Nephron (organoid): ENCODE measurements at regions not wholly inside any gene's neighbourhood (a gene's known extent, or its start where the extent isn't known, plus 50 kb on each side); places are given as distances from the start of the nearest gene placed in this dataset.
"Not testable (repeated sequence)": the region's sequence is repeated elsewhere in the genome, so short reads cannot be mapped to it uniquely, and the experiment has no call there.

Source experiments
- H3K27ac Mint-ChIP-seq, 3 experiments: 2 replicates each; pipeline ENCODE4 v1.8.0; 2020; ENCODE audit warnings: mixed read lengths in 3 of 3, mild to moderate bottlenecking in 2 of 3, moderate library complexity in 1 of 3
- H3K27me3 Mint-ChIP-seq: 2 replicates; pipeline ENCODE4 v1.8.0; 2021; ENCODE audit warnings: low read depth, mild to moderate bottlenecking, moderate library complexity, mixed read lengths
- H3K36me3 Mint-ChIP-seq: 2 replicates; pipeline ENCODE4 v1.8.0; 2020; ENCODE audit warnings: low read depth, mixed read lengths
- H3K4me1 Mint-ChIP-seq: 2 replicates; pipeline ENCODE4 v1.8.0; 2020; ENCODE audit warnings: mixed read lengths
- H3K4me3 Mint-ChIP-seq, 3 experiments: 2 replicates each; pipeline ENCODE4 v1.8.0; 2020; ENCODE audit warnings: mild to moderate bottlenecking in 3 of 3, mixed read lengths in 3 of 3, moderate library complexity in 2 of 3
- H3K9me3 Mint-ChIP-seq: 2 replicates; pipeline ENCODE4 v1.8.0; 2020; ENCODE audit warnings: mixed read lengths
- CTCF ChIP-seq, 3 experiments: fragments of 200-600 bp; sonication (generic); IDR thresholded peaks; one replicate each; pipeline ENCODE4 v1.5.0; 2021; ENCODE audit warnings: antibody characterized with exemption in 3 of 3; ENCODE audit not compliant: unreplicated experiment in 3 of 3

GRCh38 chr3:191686626-191687025 lies 225.7 kb downstream of the PYDC2 start:
- H3K27me3 Mint-ChIP-seq, result no peaks in the 10 kb centered on the region
- TF ChIP-seq CTCF (IDR thresholded peaks at IDR 0.05; ENCODE audit: unreplicated experiment in 3 of 3), result no peak
- no peaks in the 10 kb centered on the region for H3K9me3 Mint-ChIP-seq
- H3K4me3 Mint-ChIP-seq, result no peak overlapping the region
- H3K27ac Mint-ChIP-seq, result no peak overlapping the region
- H3K36me3 Mint-ChIP-seq, result no peaks in the 10 kb centered on the region
- no peaks in the 10 kb centered on the region for H3K4me1 Mint-ChIP-seq

- TF ChIP-seq CTCF (IDR thresholded peaks at IDR 0.05; ENCODE audit: unreplicated experiment in 3 of 3), result no peak
- no peak overlapping the region for H3K4me3 Mint-ChIP-seq
- no peak overlapping the region for H3K27ac Mint-ChIP-seq
- H3K36me3 Mint-ChIP-seq, result no peaks in the 10 kb centered on the region
- no peaks in the 10 kb centered on the region for H3K4me1 Mint-ChIP-seq
- H3K27me3 Mint-ChIP-seq, result no peaks in the 10 kb centered on the region
- H3K9me3 Mint-ChIP-seq, result no peaks in the 10 kb centered on the region
These were observed 227.9 kb downstream of the PYDC2 start for GRCh38 chr3:191688756-191689433.

- H3K9me3 Mint-ChIP-seq, H3K27ac Mint-ChIP-seq, H3K36me3 Mint-ChIP-seq, H3K27me3 Mint-ChIP-seq, H3K4me3 Mint-ChIP-seq, H3K4me1 Mint-ChIP-seq: not testable (repeated sequence)
These were observed 230.2 kb downstream of the PYDC2 start for GRCh38 chr3:191691184-191691583.

- Mint-ChIP-seq H3K9me3 (peaks cover 2% of the 10 kb centered on the region), H3K36me3 (no peaks in the 10 kb centered on the region), H3K27ac (no peak overlapping the region), H3K4me3 (no peak overlapping the region), H3K4me1 (no peaks in the 10 kb centered on the region), H3K27me3 (no peaks in the 10 kb centered on the region)
- TF ChIP-seq CTCF (IDR thresholded peaks at IDR 0.05; ENCODE audit: unreplicated experiment in 3 of 3), result no peak
These were observed 234.3 kb downstream of the PYDC2 start for GRCh38 chr3:191695131-191695814.

GRCh38 chr3:191695815-191696153 lies 234.8 kb downstream of the PYDC2 start:
- Mint-ChIP-seq H3K4me1 (no peaks in the 10 kb centered on the region), H3K27me3 (no peaks in the 10 kb centered on the region), H3K9me3 (peaks cover 5% of the 10 kb centered on the region), H3K36me3 (no peaks in the 10 kb centered on the region), H3K4me3 (no peak overlapping the region), H3K27ac (no peak overlapping the region)
- TF ChIP-seq CTCF (IDR thresholded peaks at IDR 0.05; ENCODE audit: unreplicated experiment in 3 of 3), result no peak

- Mint-ChIP-seq H3K27me3 (no peaks in the 10 kb centered on the region), H3K4me3 (no peak overlapping the region), H3K27ac (no peak overlapping the region), H3K4me1 (no peaks in the 10 kb centered on the region), H3K36me3 (no peaks in the 10 kb centered on the region), H3K9me3 (peaks cover 10% of the 10 kb centered on the region)
- TF ChIP-seq CTCF (IDR thresholded peaks at IDR 0.05; ENCODE audit: unreplicated experiment in 3 of 3), result no peak
These were observed 235.4 kb downstream of the PYDC2 start for GRCh38 chr3:191696348-191696747.
